Spinal cord (tissue), 9 donors: ENCODE measurements at regions not wholly inside any gene's neighbourhood (a gene's known extent, or its start where the extent isn't known, plus 50 kb on each side); places are given as distances from the start of the nearest gene placed in this dataset.

Experiments
- DNase-seq, 6 donors: peaks; one replicate each; pipeline versions ENCODE4 v3.0.0 to v3.0.0-alpha.2; 2013 to 2015; ENCODE audit warnings: low spot score in 6 of 6, low read depth in 4 of 6
- H3K27ac ChIP-seq: one replicate; pipeline ENCODE4 v1.5.1; 2013; ENCODE audit warnings: low read depth, low read length, control low read depth
- H3K27me3 ChIP-seq: one replicate; pipeline ENCODE4 v1.6.1; 2013; ENCODE audit warnings: low read length; ENCODE audit not compliant: control insufficient read depth, insufficient read depth
- H3K36me3 ChIP-seq: one replicate; pipeline ENCODE4 v1.6.1; 2013; ENCODE audit warnings: low read length; ENCODE audit not compliant: control insufficient read depth, insufficient read depth
- H3K4me1 ChIP-seq: one replicate; pipeline ENCODE4 v1.6.1; 2013; ENCODE audit warnings: low read length; ENCODE audit not compliant: control insufficient read depth, insufficient read depth
- H3K4me3 ChIP-seq: one replicate; pipeline ENCODE4 v1.5.1; 2013; ENCODE audit warnings: low read depth, low read length, control low read depth
- H3K9me3 ChIP-seq: one replicate; pipeline ENCODE4 v1.6.1; 2013; ENCODE audit warnings: low read length; ENCODE audit not compliant: control insufficient read depth, insufficient read depth
- WGBS: methylation state at CpG from one replicate; pipeline ENCODE4 v1.1.5; 2013; ENCODE audit warnings: missing lambda C conversion rate; ENCODE audit not compliant: insufficient coverage; 5-methylcytosine and 5-hydroxymethylcytosine counted together
- donor health status: healthy.

DNA sequence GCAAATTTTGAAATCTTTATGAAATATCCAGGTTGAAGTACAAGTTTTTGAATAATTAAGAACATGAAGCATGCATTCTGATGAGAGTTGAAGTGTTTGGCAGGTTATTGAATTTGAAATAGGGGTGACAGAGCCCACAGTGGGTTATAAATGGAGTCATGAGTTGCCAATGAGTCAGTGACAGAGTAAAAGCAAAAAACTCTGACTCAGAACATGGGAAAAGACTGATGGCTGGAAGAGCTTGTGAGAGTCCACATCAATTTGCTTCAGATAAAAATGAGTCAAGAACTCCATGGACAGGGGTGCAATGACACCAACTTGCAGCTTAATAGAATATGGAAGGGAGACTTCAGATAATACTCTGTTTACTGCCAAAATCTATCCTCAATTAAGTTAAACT, 105.3 kb downstream of the SLC6A15 start:
- no peak overlapping the region for H3K27ac ChIP-seq
- H3K9me3 ChIP-seq, result no peaks in the 10 kb centered on the region
- no peaks in the 10 kb centered on the region for H3K36me3 ChIP-seq
- H3K4me3 ChIP-seq, result no peak overlapping the region
- H3K4me1 ChIP-seq, result no peaks in the 10 kb centered on the region
- DNase-seq, result no peak
- H3K27me3 ChIP-seq, result no peaks in the 10 kb centered on the region

DNA sequence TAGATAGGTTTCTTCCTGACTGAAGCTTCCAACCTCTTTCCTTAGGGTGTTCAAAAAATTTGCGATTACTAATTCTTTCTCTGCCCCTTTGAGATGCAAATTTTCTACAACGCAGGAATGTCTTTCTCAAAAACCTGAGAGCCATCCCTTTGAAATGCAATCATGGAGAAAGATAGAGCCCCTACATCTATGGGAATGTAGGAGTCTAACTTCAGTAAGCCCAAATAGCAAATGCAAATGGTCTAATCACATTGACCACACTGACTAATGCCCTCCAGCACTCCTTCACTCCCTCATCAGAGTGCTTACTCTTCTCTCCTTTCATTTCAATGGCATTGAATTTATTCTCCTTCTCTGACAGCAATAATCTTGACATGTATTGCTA, 107.1 kb downstream of the SLC6A15 start:
- no peak overlapping the region for H3K4me3 ChIP-seq
- no peaks in the 10 kb centered on the region for H3K4me1 ChIP-seq
- no peak for DNase-seq
- H3K27ac ChIP-seq, result no peak overlapping the region
- no CpG with 5 or more reads among the region's 2 CpGs for WGBS
- no peaks in the 10 kb centered on the region for H3K9me3 ChIP-seq
- no peaks in the 10 kb centered on the region for H3K27me3 ChIP-seq
- H3K36me3 ChIP-seq, result no peaks in the 10 kb centered on the region

DNA sequence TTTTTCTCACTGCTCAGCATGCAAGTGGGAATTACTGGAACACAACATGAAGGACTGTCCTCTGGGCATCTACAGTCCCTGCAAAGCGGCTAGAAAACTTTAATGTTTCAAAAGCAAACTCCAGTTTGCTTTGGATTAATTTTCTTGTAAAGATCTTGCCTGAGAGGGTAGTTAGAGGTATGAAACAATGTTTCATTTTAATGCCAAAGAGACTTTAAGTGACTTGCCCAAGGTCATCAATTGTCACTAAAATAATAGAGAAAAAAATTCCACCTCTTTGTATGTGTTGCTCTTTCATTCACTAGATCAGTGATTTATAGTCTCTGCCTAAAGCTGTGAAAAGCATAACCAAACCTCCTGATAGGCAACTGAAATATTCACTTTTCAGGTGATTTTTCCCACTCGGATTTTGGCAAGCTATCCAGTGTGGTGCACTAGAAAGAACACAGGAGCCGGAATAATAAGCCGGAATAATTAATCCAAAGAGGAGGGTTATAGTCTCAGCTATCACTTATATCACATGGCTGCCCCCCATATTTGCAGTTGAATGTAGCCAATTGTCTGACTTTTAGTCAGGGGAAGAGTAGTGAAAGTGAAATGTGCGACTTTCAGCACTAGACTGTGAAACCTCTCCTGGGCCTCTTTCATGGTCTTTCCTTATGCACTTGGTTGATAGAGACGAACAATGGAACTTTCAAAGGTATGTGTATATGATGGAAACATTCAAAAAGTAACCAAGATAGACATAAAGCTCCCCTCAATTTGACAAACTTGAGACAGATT, 107.7 kb downstream of the SLC6A15 start:
- DNase-seq, result no peak
- no peak overlapping the region for H3K4me3 ChIP-seq
- H3K36me3 ChIP-seq, result no peaks in the 10 kb centered on the region
- no peaks in the 10 kb centered on the region for H3K27me3 ChIP-seq
- no peak overlapping the region for H3K27ac ChIP-seq
- H3K4me1 ChIP-seq, result no peaks in the 10 kb centered on the region
- WGBS, result 45% methylated on average over 2 of the region's 6 CpGs
- no peaks in the 10 kb centered on the region for H3K9me3 ChIP-seq

DNA sequence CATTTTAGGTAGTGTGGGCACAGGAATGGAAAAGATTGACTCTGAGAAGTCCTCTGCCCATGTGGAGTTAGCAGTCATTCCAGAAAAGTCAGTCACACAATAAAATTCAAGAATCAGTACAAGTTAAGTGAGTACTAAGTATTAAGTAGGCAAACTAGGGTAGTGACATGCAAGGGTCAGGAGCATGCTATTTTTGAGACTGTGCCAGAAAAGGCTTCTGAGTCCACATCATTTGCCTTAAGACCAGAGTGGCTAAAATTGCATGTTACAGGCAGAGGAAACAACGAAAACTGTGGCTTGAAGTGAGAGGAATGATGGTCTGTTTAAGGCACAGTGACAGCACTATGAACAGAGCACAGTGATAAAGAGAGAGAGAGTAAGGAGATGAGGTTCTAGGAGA, 108.9 kb downstream of the SLC6A15 start:
- Histone ChIP-seq H3K4me3 (no peak overlapping the region), H3K27me3 (no peaks in the 10 kb centered on the region), H3K27ac (no peak overlapping the region), H3K36me3 (no peaks in the 10 kb centered on the region), H3K4me1 (no peaks in the 10 kb centered on the region), H3K9me3 (no peaks in the 10 kb centered on the region)
- 54% methylated on average over 1 of the region's 1 CpG for WGBS
- DNase-seq, result no peak

DNA sequence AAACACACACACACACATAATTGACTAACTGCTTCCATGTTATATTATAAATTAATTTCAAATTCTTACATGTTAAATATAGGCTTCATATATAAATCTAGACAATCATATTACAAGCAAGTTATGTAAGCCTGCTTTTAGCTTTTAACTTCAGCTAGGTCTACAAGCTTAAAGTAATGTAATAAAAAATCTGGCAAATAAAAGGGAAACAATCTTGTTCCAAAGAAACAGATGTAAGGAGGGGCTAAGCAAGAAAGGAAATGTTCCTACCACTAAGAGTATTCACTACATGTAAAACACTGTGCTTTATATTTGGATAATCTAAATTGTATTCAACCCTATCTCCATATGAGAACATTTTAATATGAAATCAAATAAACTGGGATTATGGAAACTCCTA, 110.4 kb downstream of the SLC6A15 start:
- H3K4me3 ChIP-seq, result no peak overlapping the region
- no peaks in the 10 kb centered on the region for H3K27me3 ChIP-seq
- DNase-seq, result no peak
- no peaks in the 10 kb centered on the region for H3K9me3 ChIP-seq
- no peaks in the 10 kb centered on the region for H3K4me1 ChIP-seq
- H3K27ac ChIP-seq, result no peak overlapping the region
- H3K36me3 ChIP-seq, result no peaks in the 10 kb centered on the region

DNA sequence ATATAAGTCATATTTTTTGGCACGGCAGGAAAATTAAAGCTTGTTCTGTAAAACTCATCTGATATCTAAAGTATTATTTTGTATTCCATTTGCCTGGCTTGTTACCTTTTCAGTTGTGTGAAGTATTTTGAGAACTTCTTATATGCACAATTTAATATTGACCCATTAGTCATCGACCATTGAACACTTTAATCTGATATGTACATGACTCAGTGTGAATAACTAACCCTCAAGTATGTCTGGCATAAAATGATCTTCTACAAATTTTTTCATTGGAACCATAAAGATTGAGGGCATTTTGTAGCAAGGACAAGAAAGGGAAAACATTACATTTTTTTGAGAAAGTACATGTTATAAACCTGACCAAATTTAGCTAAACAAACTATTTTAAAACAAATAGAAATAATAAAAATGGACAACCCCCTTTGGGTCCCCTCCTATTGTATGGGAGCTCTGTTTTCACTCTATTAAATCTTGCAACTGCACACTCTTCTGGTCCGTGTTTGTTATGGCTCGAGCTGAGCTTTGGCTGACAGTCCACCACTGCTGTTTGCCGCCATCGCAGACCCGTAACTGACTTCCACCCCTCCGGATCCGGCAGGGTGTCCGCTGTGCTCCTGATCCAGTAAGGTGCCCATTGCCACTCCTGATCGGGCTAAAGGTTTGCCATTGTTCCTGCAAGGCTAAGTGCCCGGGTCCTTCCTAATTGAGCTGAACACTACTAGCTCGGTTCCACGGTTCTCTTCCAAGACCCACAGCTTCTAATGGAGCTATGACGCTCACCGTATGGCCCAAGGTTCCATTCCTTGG, 118.8 kb downstream of the SLC6A15 start:
- DNase-seq, result no peak
- H3K27me3 ChIP-seq, result no peaks in the 10 kb centered on the region
- no peak overlapping the region for H3K27ac ChIP-seq
- no peak overlapping the region for H3K4me3 ChIP-seq
- H3K4me1 ChIP-seq, result no peaks in the 10 kb centered on the region
- no peaks in the 10 kb centered on the region for H3K36me3 ChIP-seq
- H3K9me3 ChIP-seq, result no peaks in the 10 kb centered on the region
- WGBS, result 84% methylated on average over 14 of the region's 16 CpGs

DNA sequence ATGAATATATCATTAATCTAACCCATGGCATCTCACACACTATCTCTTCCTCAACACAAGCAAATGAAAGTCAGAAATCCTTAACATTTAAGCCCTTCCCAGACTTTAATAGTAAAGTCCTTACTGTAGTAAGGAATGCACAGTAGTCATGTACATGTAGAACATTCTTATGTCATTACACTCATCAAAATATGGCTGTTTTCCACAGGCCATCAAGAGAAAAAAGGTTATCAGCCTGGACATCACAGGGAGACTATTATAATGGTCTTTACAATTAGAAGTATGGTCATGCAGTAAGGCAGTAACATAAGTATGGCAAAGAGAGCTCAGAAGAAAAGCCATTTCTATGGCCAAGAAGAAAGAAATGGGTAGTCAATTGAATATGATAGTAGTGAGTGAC, 121.2 kb downstream of the SLC6A15 start:
- H3K36me3 ChIP-seq, result no peaks in the 10 kb centered on the region
- H3K9me3 ChIP-seq, result no peaks in the 10 kb centered on the region
- no peak overlapping the region for H3K4me3 ChIP-seq
- no peaks in the 10 kb centered on the region for H3K4me1 ChIP-seq
- no peak for DNase-seq
- no peak overlapping the region for H3K27ac ChIP-seq
- H3K27me3 ChIP-seq, result no peaks in the 10 kb centered on the region

DNA sequence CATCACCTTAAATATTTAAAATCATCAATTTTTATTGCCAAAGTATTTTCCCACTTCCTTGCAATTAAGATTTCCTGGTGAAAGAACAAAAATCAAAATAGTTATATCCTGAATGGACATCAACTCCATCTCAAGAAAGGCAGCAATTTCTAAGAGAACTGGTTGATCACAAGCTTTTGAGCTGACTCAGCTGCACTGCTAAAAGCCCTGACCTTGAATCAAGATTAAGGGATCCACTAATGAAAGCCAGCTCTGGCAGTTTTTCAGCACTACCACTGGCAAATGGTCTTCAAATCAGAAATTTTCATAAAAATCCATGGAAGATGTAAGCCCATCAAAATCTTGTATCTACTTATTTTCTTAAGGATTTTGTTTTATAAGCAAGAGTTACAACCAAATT, 123.4 kb downstream of the SLC6A15 start:
- Histone ChIP-seq H3K36me3 (no peaks in the 10 kb centered on the region), H3K27ac (no peak overlapping the region), H3K27me3 (no peaks in the 10 kb centered on the region), H3K9me3 (no peaks in the 10 kb centered on the region), H3K4me3 (no peak overlapping the region), H3K4me1 (no peaks in the 10 kb centered on the region)
- no peak for DNase-seq

DNA sequence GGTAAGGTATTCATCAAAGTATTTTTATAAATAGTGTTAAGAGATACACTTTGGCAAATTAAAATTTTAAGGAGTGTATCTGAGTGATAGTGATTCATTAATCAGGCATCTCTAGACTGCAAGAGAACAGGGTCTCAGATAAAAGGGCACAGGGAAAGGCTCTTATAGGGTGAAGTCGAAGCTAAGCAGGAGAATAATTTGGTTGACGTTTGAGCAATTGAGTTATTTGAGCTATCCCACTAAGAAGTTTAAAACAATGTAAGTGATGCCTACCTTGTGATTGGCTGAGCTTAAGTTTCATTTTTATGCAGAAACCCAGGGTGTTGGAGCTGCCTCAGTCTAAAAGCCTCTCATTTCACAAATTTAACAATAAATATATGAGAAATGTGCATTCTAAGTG, 125.3 kb downstream of the SLC6A15 start:
- H3K36me3 ChIP-seq, result no peaks in the 10 kb centered on the region
- no peaks in the 10 kb centered on the region for H3K27me3 ChIP-seq
- H3K4me1 ChIP-seq, result no peaks in the 10 kb centered on the region
- no peak for DNase-seq
- WGBS, result no CpG with 5 or more reads among the region's 2 CpGs
- H3K9me3 ChIP-seq, result no peaks in the 10 kb centered on the region
- H3K4me3 ChIP-seq, result no peak overlapping the region
- H3K27ac ChIP-seq, result no peak overlapping the region

DNA sequence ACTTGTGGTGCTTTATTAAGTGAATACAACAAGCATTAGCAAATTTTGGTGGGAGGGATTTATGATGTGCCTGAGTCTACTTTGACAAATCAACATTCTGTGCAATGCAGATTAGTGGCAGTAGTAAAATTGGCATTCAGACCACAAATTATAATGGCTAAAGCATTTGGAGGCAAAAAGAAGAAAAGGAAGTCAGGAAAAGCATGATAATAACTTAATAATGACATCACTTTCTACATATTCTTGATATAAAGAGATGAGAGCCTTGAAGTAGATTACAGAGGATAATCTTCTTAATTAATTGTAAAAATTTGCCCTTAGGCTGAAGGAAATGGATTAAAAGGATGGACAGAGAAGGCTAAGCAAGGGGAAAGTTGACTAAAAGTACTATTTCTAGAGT, 126.0 kb downstream of the SLC6A15 start:
- Histone ChIP-seq H3K4me1 (no peaks in the 10 kb centered on the region), H3K9me3 (no peaks in the 10 kb centered on the region), H3K27me3 (no peaks in the 10 kb centered on the region), H3K36me3 (no peaks in the 10 kb centered on the region), H3K27ac (no peak overlapping the region), H3K4me3 (no peak overlapping the region)
- DNase-seq, result no peak
